BLaER1 (cell line): ENCODE measurements at regions not wholly inside any gene's neighbourhood (a gene's known extent, or its start where the extent isn't known, plus 50 kb on each side); places are given as distances from the start of the nearest gene placed in this dataset.

Experiments
- H3K27ac ChIP-seq: shearing (Covaris generic); formaldehyde crosslinking; 2 replicates; pipeline ENCODE4 v1.8.1; 2022
- H3K27me3 ChIP-seq: shearing (Covaris generic); formaldehyde crosslinking; 2 replicates; pipeline ENCODE4 v1.8.1; 2022
- H3K36me3 ChIP-seq: shearing (Covaris generic); formaldehyde crosslinking; 2 replicates; pipeline ENCODE4 v1.8.1; 2022
- H3K4me1 ChIP-seq: shearing (Covaris generic); formaldehyde crosslinking; 2 replicates; pipeline ENCODE4 v1.8.1; 2022
- H3K4me2 ChIP-seq: shearing (Covaris generic); formaldehyde crosslinking; 2 replicates; pipeline ENCODE4 v1.8.1; 2022
- H3K4me3 ChIP-seq: shearing (Covaris generic); formaldehyde crosslinking; 2 replicates; pipeline ENCODE4 v1.8.1; 2022
- H3K9ac ChIP-seq: shearing (Covaris generic); formaldehyde crosslinking; 2 replicates; pipeline ENCODE4 v1.8.1; 2022
- H3K9me3 ChIP-seq: shearing (Covaris generic); formaldehyde crosslinking; 2 replicates; pipeline ENCODE4 v1.8.1; 2022
- H4K20me1 ChIP-seq: shearing (Covaris generic); formaldehyde crosslinking; 2 replicates; pipeline ENCODE4 v1.8.1; 2022
- Cebpa-rat ChIP-seq: shearing (Covaris generic); IDR thresholded peaks from 2 replicates; pipeline ENCODE4 v1.8.1; 2022

DNA sequence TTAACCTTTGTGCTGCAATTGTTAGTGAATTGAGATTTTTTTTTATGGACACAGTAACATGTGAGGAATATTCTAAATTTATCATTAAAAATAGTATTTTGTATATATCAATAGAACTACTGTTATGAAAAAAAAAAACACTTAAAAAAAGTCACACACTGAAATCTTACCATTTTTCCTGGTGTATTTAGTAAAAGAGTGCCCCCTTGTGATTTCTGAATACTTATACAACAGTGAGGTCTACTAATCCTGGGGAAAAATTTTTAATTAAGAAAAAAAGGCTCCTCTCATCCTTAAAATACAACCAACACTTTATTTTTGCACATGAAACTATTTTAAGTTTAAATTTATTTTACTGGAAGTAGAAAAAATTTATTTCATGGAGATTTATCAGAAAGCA lies 56.4 kb upstream of the SPOCK3 start:
- no peaks in the 10 kb centered on the region for H3K36me3 ChIP-seq
- no peak overlapping the region for H3K9ac ChIP-seq
- no peaks in the 10 kb centered on the region for H3K27me3 ChIP-seq
- TF ChIP-seq Cebpa-rat, result no peak
- H3K27ac ChIP-seq, result no peak overlapping the region
- H4K20me1 ChIP-seq, result no peaks in the 10 kb centered on the region
- no peak overlapping the region for H3K4me3 ChIP-seq
- H3K4me1 ChIP-seq, result no peaks in the 10 kb centered on the region
- H3K4me2 ChIP-seq, result no peak overlapping the region
- no peaks in the 10 kb centered on the region for H3K9me3 ChIP-seq

DNA sequence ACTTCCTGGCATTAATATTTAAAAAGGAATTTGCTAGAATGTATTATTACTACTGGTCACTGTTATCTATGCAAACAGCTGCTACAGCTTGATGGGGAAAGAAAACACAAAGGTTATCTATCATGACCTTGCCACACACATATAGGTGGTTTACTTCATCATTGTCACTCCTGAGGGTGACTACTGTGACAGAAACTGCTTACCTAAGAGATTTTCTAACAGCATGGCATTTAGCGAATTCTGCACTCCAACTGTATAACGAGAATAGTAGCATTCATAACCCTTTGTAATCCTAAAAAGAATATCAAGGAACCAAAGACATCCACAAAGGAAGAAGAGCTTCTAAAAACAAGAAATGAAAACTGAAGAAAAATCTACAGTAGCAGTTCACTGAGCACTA lies 74.6 kb upstream of the SPOCK3 start:
- Histone ChIP-seq H3K27me3 (no peaks in the 10 kb centered on the region), H3K27ac (no peak overlapping the region), H3K4me2 (no peak overlapping the region), H4K20me1 (no peaks in the 10 kb centered on the region), H3K36me3 (no peaks in the 10 kb centered on the region), H3K9ac (no peak overlapping the region), H3K4me1 (no peaks in the 10 kb centered on the region), H3K4me3 (no peak overlapping the region), H3K9me3 (no peaks in the 10 kb centered on the region)
- no peak for TF ChIP-seq Cebpa-rat

DNA sequence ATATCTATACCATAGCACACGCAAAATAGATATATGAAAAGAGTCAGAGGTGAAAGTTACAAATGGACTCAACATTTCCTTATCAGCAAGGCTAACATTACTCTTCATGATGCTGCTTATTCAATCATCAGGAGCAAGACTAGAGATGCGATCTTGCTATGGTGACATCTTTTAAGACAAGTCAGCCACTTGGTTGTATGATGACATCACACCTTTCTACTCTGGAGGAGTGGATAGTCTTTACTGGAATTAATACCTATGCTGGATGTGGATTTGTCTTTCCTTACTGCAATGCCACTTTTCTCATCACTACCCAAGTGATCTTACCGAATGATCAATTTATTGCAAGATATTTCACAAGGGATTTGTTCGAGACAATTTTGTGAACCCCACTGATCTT lies 87.0 kb upstream of the SPOCK3 start:
- no peaks in the 10 kb centered on the region for H3K36me3 ChIP-seq
- no peaks in the 10 kb centered on the region for H3K4me1 ChIP-seq
- H3K27ac ChIP-seq, result no peak overlapping the region
- H3K9me3 ChIP-seq, result no peaks in the 10 kb centered on the region
- no peaks in the 10 kb centered on the region for H3K27me3 ChIP-seq
- no peak overlapping the region for H3K4me2 ChIP-seq
- H3K9ac ChIP-seq, result no peak overlapping the region
- no peaks in the 10 kb centered on the region for H4K20me1 ChIP-seq
- H3K4me3 ChIP-seq, result no peak overlapping the region
- no peak for TF ChIP-seq Cebpa-rat

DNA sequence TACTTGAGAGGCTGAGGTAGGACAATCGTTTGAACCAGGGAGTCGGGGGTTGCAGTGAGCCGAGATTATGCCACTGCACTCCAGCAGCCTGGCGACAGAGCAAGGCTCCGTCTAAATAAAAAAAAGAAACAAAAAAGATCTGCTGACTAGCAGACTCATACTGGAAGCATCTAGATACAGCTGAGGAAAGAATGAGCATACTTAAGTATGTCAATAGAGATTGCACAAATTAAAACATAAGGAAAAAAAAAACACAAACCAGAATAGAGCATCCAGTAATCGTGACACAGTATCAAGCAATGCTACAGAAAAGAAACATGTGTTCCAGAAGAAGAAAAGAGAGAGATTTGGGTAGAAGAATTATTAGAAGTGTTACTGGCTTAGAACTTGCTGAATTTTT lies 105.5 kb upstream of the SPOCK3 start:
- Histone ChIP-seq H3K4me1 (no peaks in the 10 kb centered on the region), H3K9me3 (no peaks in the 10 kb centered on the region), H3K9ac (no peak overlapping the region), H3K27ac (no peak overlapping the region), H3K27me3 (no peaks in the 10 kb centered on the region), H3K36me3 (no peaks in the 10 kb centered on the region), H3K4me3 (no peak overlapping the region), H3K4me2 (no peak overlapping the region), H4K20me1 (no peaks in the 10 kb centered on the region)
- TF ChIP-seq Cebpa-rat, result no peak

DNA sequence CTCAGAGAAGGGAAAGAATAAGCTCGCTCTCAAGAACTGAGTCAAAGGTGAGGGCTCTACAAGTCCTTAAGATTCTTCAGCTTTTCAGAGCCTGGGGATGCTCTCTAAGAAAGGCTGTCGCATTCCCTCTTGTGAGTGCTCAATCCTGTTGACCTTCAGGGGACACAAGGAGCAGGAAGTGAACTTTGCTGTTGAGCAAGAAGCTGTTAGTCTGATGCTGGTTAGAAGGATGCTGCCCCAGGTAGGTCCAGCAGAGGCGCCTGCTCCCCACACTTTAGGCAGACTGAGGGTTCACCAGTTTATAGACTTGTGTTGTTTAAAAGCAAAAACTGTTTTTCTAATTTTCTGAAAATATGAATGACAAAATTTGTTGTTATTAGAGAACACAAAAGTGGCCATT lies 125.4 kb upstream of the SPOCK3 start:
- no peak overlapping the region for H3K9ac ChIP-seq
- TF ChIP-seq Cebpa-rat, result no peak
- H3K27me3 ChIP-seq, result no peaks in the 10 kb centered on the region
- H3K4me1 ChIP-seq, result no peaks in the 10 kb centered on the region
- no peaks in the 10 kb centered on the region for H3K9me3 ChIP-seq
- no peak overlapping the region for H3K4me2 ChIP-seq
- H4K20me1 ChIP-seq, result no peaks in the 10 kb centered on the region
- H3K4me3 ChIP-seq, result no peak overlapping the region
- no peak overlapping the region for H3K27ac ChIP-seq
- no peaks in the 10 kb centered on the region for H3K36me3 ChIP-seq

DNA sequence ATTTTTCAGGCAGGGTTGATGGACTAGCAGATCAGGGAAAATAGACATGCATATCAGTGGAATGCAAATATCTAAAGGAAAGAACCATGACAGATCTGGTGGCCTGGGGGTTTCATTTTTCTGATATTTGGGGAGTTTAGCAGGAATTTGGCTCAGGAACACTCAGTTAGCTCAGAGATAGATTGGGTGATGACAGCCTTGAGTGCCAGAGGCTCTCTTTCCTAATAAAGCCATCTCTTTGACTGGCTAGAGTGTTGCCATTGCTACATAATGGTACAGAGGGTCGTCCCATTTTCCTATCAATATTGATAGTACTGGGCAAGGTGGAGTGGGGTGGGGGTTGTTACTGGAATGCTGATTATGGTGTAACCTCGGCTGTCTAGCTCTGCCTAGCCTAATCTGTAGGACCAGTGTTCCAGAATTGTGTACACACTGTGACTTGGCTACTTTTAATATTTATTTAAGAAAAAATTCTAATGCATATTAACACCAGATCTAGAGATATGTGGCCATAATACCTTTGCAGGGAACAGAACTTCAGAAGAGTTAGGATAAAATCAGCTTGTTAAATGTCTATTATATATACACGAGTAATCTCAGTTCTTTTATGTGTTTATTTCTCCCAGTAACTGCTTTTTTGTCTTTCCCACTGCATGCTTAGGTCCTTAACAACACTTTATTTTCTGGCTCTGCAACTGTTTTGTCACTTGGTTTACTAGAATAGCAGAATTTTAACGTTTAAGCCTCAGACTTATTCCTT lies 145.0 kb upstream of the SPOCK3 start:
- no peaks in the 10 kb centered on the region for H3K36me3 ChIP-seq
- no peak overlapping the region for H3K9ac ChIP-seq
- H3K4me3 ChIP-seq, result no peak overlapping the region
- peaks cover 10% of the 10 kb centered on the region for H3K4me1 ChIP-seq
- no peak for TF ChIP-seq Cebpa-rat
- no peaks in the 10 kb centered on the region for H3K9me3 ChIP-seq
- no peak overlapping the region for H3K4me2 ChIP-seq
- H4K20me1 ChIP-seq, result no peaks in the 10 kb centered on the region
- no peak overlapping the region for H3K27ac ChIP-seq
- no peaks in the 10 kb centered on the region for H3K27me3 ChIP-seq

DNA sequence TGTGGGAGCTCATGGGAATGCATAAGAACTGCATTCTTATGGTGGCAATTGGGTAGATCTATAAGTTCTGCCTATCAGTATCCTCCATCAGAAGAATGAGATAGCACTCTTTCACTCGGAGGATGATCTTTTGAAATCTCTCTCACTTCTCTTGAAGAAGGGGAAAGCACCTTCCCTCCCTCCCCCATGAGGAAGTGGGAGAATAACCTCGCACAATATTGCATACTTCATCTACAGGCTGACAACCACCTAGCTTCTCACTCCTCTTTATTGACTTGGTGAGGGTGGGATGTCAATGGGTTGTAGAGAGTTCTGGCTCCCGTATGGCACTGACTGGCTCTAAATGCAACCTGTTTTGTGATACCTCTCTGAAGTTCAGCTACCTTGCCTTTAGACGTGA lies 146.7 kb upstream of the SPOCK3 start:
- Histone ChIP-seq H4K20me1 (no peaks in the 10 kb centered on the region), H3K36me3 (no peaks in the 10 kb centered on the region), H3K4me2 (no peak overlapping the region), H3K27me3 (no peaks in the 10 kb centered on the region), H3K9me3 (no peaks in the 10 kb centered on the region), H3K9ac (no peak overlapping the region), H3K4me1 (peaks cover 10% of the 10 kb centered on the region), H3K27ac (no peak overlapping the region), H3K4me3 (no peak overlapping the region)
- TF ChIP-seq Cebpa-rat, result no peak

DNA sequence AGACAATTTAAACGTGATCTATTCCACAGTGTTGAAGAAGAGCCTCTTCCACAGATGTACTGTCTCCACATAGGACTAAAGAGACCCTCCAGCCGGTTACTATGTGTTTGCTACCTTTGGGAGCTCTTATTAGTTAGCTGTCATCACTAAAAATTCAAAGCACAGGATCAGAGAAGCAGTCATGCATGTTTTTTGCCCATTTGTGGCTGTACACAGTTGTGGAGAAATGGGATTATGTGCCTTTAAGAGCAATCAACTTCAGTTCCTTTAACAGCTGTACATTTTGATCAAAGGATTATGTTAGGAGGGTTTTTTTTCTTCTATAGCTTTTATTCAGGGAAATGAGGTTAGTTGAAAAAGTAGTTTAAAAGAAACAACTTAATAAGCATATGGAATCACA lies 149.0 kb upstream of the SPOCK3 start:
- Histone ChIP-seq H3K9me3 (no peaks in the 10 kb centered on the region), H3K4me2 (peak overlapping the region; percentile 34), H3K9ac (no peak overlapping the region), H3K4me3 (no peak overlapping the region), H3K27ac (no peak overlapping the region), H3K36me3 (no peaks in the 10 kb centered on the region), H4K20me1 (no peaks in the 10 kb centered on the region), H3K4me1 (peaks cover 10% of the 10 kb centered on the region), H3K27me3 (no peaks in the 10 kb centered on the region)
- no peak for TF ChIP-seq Cebpa-rat

DNA sequence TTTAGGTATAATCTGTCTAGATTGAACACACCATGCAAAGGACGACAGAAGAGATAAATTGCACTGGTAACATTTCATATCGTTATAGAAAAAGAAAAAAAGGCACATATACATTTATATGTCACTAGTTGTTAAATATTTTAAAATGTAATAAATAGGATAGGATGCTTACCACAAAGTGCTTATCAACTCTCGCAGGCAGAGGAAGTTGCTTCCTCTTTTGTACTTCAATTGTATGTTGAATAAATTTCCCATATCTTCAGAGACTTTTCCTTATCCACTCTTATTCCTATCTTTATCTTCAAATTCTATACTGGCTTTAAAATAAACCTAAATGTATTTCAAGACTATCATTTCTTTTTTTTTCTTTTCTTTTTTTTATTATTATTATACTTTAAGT lies 163.3 kb upstream of the SPOCK3 start:
- TF ChIP-seq Cebpa-rat, result no peak

DNA sequence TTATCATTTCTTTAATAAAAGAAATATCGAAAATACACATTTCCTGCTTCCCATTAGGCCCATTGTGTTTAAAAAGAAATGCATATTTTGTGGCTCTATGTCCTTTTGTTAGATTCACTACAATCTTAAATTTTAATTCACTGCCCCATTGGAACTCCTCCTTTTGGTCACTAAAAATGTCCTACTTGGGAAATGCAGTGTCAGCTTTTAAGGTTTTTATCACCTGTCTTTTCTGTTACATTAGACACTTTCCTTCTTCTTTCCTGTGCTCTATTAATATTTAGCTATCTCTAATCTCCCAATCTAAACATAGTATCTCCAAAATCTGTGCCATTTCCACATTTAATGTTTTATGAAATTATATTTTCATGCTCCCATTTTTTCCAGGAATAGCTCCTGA lies 164.9 kb upstream of the SPOCK3 start:
- H4K20me1 ChIP-seq, result no peaks in the 10 kb centered on the region
- no peaks in the 10 kb centered on the region for H3K27me3 ChIP-seq
- H3K9me3 ChIP-seq, result no peaks in the 10 kb centered on the region
- no peaks in the 10 kb centered on the region for H3K4me1 ChIP-seq
- no peak overlapping the region for H3K9ac ChIP-seq
- no peak overlapping the region for H3K4me3 ChIP-seq
- no peak overlapping the region for H3K4me2 ChIP-seq
- TF ChIP-seq Cebpa-rat, result no peak
- no peak overlapping the region for H3K27ac ChIP-seq
- H3K36me3 ChIP-seq, result no peaks in the 10 kb centered on the region

More for the DNA sequence above, 163.3 kb upstream of the SPOCK3 start:
- H3K4me2 ChIP-seq, result no peak overlapping the region
- H3K9me3 ChIP-seq, result no peaks in the 10 kb centered on the region
- H3K27ac ChIP-seq, result no peak overlapping the region
- no peak overlapping the region for H3K9ac ChIP-seq
- no peaks in the 10 kb centered on the region for H3K4me1 ChIP-seq
- H3K36me3 ChIP-seq, result no peaks in the 10 kb centered on the region
- H3K27me3 ChIP-seq, result no peaks in the 10 kb centered on the region
- no peaks in the 10 kb centered on the region for H4K20me1 ChIP-seq
- H3K4me3 ChIP-seq, result no peak overlapping the region

DNA sequence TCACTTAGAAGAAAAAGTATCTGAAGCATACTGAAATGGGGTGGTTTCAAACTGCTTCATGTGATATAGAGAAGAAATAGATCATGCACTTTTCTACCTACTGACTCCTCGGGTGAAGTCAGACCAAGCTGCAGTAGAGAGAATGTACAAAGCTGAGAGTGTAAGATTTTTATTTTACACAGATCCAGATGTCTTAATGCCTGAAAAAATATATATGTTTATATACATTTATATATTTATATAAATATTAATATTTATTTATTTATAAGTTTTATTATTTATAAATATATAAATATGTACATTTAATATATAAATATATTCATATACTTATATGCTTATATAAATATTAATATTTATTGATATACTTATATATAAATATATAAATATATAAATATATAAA lies 171.9 kb upstream of the SPOCK3 start:
- no peak overlapping the region for H3K4me2 ChIP-seq
- H4K20me1 ChIP-seq, result no peaks in the 10 kb centered on the region
- TF ChIP-seq Cebpa-rat, result no peak
- no peaks in the 10 kb centered on the region for H3K4me1 ChIP-seq
- H3K27ac ChIP-seq, result no peak overlapping the region
- H3K9ac ChIP-seq, result no peak overlapping the region
- no peak overlapping the region for H3K4me3 ChIP-seq
- H3K9me3 ChIP-seq, result no peaks in the 10 kb centered on the region
- no peaks in the 10 kb centered on the region for H3K27me3 ChIP-seq
- H3K36me3 ChIP-seq, result no peaks in the 10 kb centered on the region
